ENCODE measurements at regions not wholly inside any gene's neighbourhood (a gene's known extent, or its start where the extent isn't known, plus 50 kb on each side); places are given as distances from the start of the nearest gene placed in this dataset.

- 95% methylated on average over 2 of the region's 2 CpGs for WGBS
- Histone ChIP-seq H3K4me3 (ENCODE audit: low read depth in 1 of 3, low read length in 3 of 3) (no peak overlapping the region), H3K9ac (ENCODE audit: low read depth in 1 of 2, low read length in 2 of 2) (no peak overlapping the region), H3K27ac (ENCODE audit: low read depth in 1 of 2, low read length in 2 of 2) (no peak overlapping the region), H3K36me3 (ENCODE audit: control insufficient read depth in 4 of 4, insufficient read depth in 3 of 4, low read depth in 1 of 4, low read length in 3 of 4) (no peaks in the 10 kb centered on the region), H3K9me3 (ENCODE audit: control insufficient read depth in 4 of 4, low read length in 3 of 4) (no peaks in the 10 kb centered on the region), H3K4me1 (ENCODE audit: control insufficient read depth in 4 of 4, insufficient read depth in 4 of 4, low read length in 3 of 4) (no peaks in the 10 kb centered on the region), H3K27me3 (ENCODE audit: control insufficient read depth in 4 of 4, insufficient read depth in 4 of 4, low read length in 3 of 4) (no peaks in the 10 kb centered on the region)
- DNase-seq (ENCODE audit: low spot score), result no peak
- TF ChIP-seq TAF1 (conservative IDR thresholded peaks at IDR 0.05) (no peak), GABPA (IDR thresholded peaks at IDR 0.05 in 1 of 2, conservative IDR thresholded peaks at IDR 0.05 in 1 of 2) (no peak), REST (IDR thresholded peaks at IDR 0.05) (no peak), YY1 (IDR thresholded peaks at IDR 0.05) (no peak), ATF3 (IDR thresholded peaks at IDR 0.05) (no peak), RAD21 (IDR thresholded peaks at IDR 0.05) (no peak), HNF4G (IDR thresholded peaks at IDR 0.05) (no peak), ZBTB33 (IDR thresholded peaks at IDR 0.05) (no peak), EGR1 (IDR thresholded peaks at IDR 0.05; ENCODE audit: low read depth in 2 of 2) (no peak), NR2F2 (IDR thresholded peaks at IDR 0.05) (no peak), JUND (IDR thresholded peaks at IDR 0.05) (no peak), RXRA (IDR thresholded peaks at IDR 0.05) (no peak), HNF4A (conservative IDR thresholded peaks at IDR 0.05) (no peak)
Observed at GRCh38 chr20:52775786-52776185, 196.4 kb upstream of the TSHZ2 start.

DNA sequence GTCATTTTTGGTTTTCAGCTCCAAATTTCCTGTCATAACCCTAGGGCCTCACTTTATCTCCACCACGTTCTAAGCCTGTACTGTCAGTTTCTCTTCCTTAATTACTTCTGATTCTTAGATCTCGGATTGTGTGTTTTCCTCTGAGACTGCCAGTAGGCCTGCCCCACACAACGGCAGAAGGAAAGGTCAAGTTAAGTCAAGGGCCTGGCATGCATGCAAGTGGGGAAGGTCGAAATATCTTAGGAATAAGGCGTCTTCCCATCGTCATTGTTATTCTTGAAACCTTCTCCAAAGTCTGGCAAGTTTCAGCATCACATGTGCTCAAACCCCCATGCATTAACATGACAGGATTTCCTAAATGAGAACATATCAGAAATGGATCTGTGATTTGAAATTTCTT, 203.5 kb upstream of the TSHZ2 start:
- DNase-seq (ENCODE audit: low spot score), result no peak
- H3K9ac ChIP-seq (ENCODE audit: low read depth in 1 of 2, low read length in 2 of 2), result no peak overlapping the region
- H3K9me3 ChIP-seq (ENCODE audit: control insufficient read depth in 4 of 4, low read length in 3 of 4), result no peaks in the 10 kb centered on the region
- TF ChIP-seq NR2F2 (IDR thresholded peaks at IDR 0.05) (peak; percentile 79), REST (IDR thresholded peaks at IDR 0.05) (no peak), RAD21 (IDR thresholded peaks at IDR 0.05) (peak in 1 of 2 donors; percentile 12), HNF4A (conservative IDR thresholded peaks at IDR 0.05) (no peak), SP1 (IDR thresholded peaks at IDR 0.05) (no peak), FOXA2 (IDR thresholded peaks at IDR 0.05) (no peak), TAF1 (conservative IDR thresholded peaks at IDR 0.05) (no peak), CTCF (IDR thresholded peaks at IDR 0.05; ENCODE audit: low read depth, low read length, missing input control) (no peak), HNF4G (IDR thresholded peaks at IDR 0.05) (no peak)
- TF ChIP-seq, protein P1, sequence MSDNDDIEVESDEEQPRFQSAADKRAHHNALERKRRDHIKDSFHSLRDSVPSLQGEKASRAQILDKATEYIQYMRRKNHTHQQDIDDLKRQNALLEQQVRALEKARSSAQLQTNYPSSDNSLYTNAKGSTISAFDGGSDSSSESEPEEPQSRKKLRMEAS (IDR thresholded peaks at IDR 0.05), result no peak
- H3K36me3 ChIP-seq (ENCODE audit: control insufficient read depth in 4 of 4, insufficient read depth in 3 of 4, low read depth in 1 of 4, low read length in 3 of 4), result no peaks in the 10 kb centered on the region
- WGBS, result 62% methylated on average over 6 of the region's 6 CpGs
- no peaks in the 10 kb centered on the region for H3K4me1 ChIP-seq (ENCODE audit: control insufficient read depth in 4 of 4, insufficient read depth in 4 of 4, low read length in 3 of 4)
- no peak overlapping the region for H3K27ac ChIP-seq (ENCODE audit: low read depth in 1 of 2, low read length in 2 of 2)
- H3K4me3 ChIP-seq (ENCODE audit: low read depth in 1 of 3, low read length in 3 of 3), result no peak overlapping the region
- H3K27me3 ChIP-seq (ENCODE audit: control insufficient read depth in 4 of 4, insufficient read depth in 4 of 4, low read length in 3 of 4), result no peaks in the 10 kb centered on the region
